ENCODE measurements at regions not wholly inside any gene's neighbourhood (a gene's known extent, or its start where the extent isn't known, plus 50 kb on each side); places are given as distances from the start of the nearest gene placed in this dataset.
"Not testable (repeated sequence)": the region's sequence is repeated elsewhere in the genome, so short reads cannot be mapped to it uniquely, and the experiment has no call there.

GRCh38 chr4:127469959-127470809, 162.6 kb upstream of the INTU start:
- DNase-seq: no peak

GRCh38 chr4:127478271-127478670, 154.5 kb upstream of the INTU start:
- DNase-seq: not testable (repeated sequence)

- peak; percentile 0 for DNase-seq
Measured at GRCh38 chr4:127479031-127479622, 153.6 kb upstream of the INTU start.

GRCh38 chr4:127482049-127482448, 150.7 kb upstream of the INTU start:
- no peak for DNase-seq

- DNase-seq: no peak
Measured at GRCh38 chr4:127484117-127484516, 148.6 kb upstream of the INTU start.

- no peak for DNase-seq
Measured at GRCh38 chr4:127486248-127486647, 146.5 kb upstream of the INTU start.

GRCh38 chr4:127491571-127491970, 141.2 kb upstream of the INTU start:
- no peak for DNase-seq

- DNase-seq: not testable (repeated sequence)
Measured at GRCh38 chr4:127496875-127497274, 135.9 kb upstream of the INTU start.

- DNase-seq: no peak
Measured at GRCh38 chr4:127498366-127498765, 134.4 kb upstream of the INTU start.

- no peak for DNase-seq
Measured at GRCh38 chr4:127500242-127500641, 132.5 kb upstream of the INTU start.

GRCh38 chr4:127501103-127501502, 131.7 kb upstream of the INTU start:
- no peak for DNase-seq

- no peak for DNase-seq
Measured at GRCh38 chr4:127503111-127503510, 129.6 kb upstream of the INTU start.

GRCh38 chr4:127505203-127505602, 127.6 kb upstream of the INTU start:
- no peak for DNase-seq

GRCh38 chr4:127506283-127506682, 126.5 kb upstream of the INTU start:
- DNase-seq: no peak

- DNase-seq: no peak
Measured at GRCh38 chr4:127509155-127509554, 123.6 kb upstream of the INTU start.

- DNase-seq: not testable (repeated sequence)
Measured at GRCh38 chr4:127512672-127513071, 120.1 kb upstream of the INTU start.

- not testable (repeated sequence) for DNase-seq
Measured at GRCh38 chr4:127515259-127515658, 117.5 kb upstream of the INTU start.

- DNase-seq: no peak
Measured at GRCh38 chr4:127518046-127518445, 114.7 kb upstream of the INTU start.

- DNase-seq: no peak
Measured at GRCh38 chr4:127521463-127521862, 111.3 kb upstream of the INTU start.

GRCh38 chr4:127523369-127523768, 109.4 kb upstream of the INTU start:
- DNase-seq: no peak

- DNase-seq: no peak
Measured at GRCh38 chr4:127525608-127526007, 107.1 kb upstream of the INTU start.

GRCh38 chr4:127528302-127528701, 104.5 kb upstream of the INTU start:
- no peak for DNase-seq

GRCh38 chr4:127529879-127530278, 102.9 kb upstream of the INTU start:
- DNase-seq: not testable (repeated sequence)

GRCh38 chr4:127533028-127533700, 99.6 kb upstream of the INTU start:
- no peak for DNase-seq
